NCI-H187 (cell line): ENCODE measurements at regions not wholly inside any gene's neighbourhood (a gene's known extent, or its start where the extent isn't known, plus 50 kb on each side); places are given as distances from the start of the nearest gene placed in this dataset.
"Not testable (repeated sequence)": the region's sequence is repeated elsewhere in the genome, so short reads cannot be mapped to it uniquely, and the experiment has no call there.

ENCODE experiments used
- DNase-seq, 2 experiments: peaks; one replicate each; lab custom pipeline; 2025; lab: John Stamatoyannopoulos, UW

- DNase-seq = no peak
Observed at GRCh38 chr6:74491844-74492374, 713.9 kb downstream of the COL12A1 start.

DNA sequence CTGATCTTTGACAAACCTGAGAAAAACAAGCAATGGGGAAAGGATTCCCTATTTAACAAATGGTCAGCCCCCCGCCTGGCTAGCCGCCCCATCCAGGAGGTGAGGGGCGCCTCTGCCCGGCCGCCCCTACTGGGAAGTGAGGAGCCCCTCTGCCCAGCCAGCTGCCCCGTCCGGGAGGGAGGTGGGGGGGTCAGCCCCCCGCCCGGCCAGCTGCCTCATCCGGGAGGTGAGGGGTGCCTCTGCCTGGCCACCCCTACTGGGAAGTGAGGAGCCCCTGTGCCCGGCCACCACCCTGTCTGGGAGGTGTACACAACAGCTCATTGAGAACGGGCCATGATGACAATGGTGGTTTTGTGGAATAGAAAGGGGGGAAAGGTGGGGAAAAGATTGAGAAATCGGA, 717.1 kb downstream of the COL12A1 start:
- DNase-seq = not testable (repeated sequence)

DNA sequence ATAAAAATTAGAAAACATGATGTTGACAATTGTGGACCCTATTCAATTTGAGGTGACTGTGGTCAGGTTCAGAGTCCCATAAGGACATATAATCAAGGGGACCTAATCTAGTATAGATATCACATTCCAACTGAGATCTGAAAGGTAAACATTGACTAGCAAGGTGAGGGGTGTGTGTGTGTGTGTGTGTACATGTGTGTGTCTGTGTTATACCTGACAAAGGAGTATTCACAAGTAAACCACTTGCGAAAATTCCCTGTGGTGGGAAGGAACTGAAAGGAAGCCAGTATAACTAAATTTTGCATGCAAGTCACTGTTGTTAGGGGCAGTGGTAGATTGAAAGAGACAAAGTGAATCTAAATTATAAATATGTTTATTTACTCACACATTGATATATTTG, 723.7 kb downstream of the COL12A1 start:
- DNase-seq = no peak

DNA sequence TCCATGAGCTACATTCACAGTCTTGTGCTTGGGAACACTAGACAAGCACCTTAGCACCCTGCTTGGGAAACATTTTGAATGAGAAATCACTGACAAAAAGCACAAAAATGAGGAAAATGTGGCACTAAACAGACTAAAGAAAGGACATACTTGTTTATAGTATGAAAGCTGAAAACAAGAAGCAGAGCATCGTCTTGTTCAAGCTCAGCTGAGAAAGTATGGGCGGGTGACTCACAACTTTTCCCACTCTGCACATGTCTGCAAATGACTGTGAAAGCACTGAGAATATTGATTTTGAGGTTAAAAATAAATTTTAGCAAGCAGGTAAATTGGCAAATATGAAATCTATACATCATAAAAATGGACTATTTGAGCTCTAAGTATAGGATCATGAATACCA, 725.3 kb downstream of the COL12A1 start:
- DNase-seq = no peak

- DNase-seq = no peak
Observed at GRCh38 chr6:74479960-74480359, 725.9 kb downstream of the COL12A1 start.

GRCh38 chr6:74479420-74479819, 726.4 kb downstream of the COL12A1 start:
- DNase-seq = no peak

- not testable (repeated sequence) for DNase-seq
Observed at GRCh38 chr6:74474046-74474445, 731.8 kb downstream of the COL12A1 start.

GRCh38 chr6:74468552-74468951, 737.3 kb downstream of the COL12A1 start:
- not testable (repeated sequence) for DNase-seq

DNA sequence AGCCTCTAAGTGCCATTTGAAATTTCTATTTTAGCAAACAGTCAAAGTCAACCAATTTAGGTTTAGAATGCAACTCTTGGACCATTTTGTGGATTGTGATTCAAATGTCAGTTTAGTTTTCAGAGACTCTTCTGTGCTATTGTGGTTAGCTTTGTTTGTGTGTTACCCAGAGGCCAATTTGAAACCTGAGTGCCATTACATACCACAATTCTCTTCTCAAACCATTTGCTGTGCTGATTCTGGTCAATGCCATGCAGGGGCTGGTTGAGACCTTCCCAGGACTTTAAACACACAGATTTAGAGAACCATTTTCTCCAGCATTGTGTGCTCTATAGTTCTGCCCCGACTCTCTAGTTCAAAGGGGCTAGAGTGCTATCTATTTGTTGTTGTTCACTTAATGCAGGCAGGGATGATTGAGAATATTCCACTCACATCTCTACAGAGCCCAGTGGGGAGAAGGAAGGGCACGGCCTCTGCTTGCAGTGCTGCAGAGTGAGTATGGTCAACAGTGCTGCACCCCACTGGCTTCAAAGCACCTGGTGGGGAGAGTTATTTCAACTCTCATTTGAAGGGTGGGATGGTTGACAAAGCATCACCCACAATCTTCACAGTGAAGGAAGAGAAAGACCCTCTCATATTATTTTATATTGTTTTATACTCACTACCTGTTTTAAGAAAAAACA, 738.2 kb downstream of the COL12A1 start:
- no peak for DNase-seq

- DNase-seq = no peak
Observed at GRCh38 chr6:74466572-74466971, 739.3 kb downstream of the COL12A1 start.

- no peak for DNase-seq
Observed at GRCh38 chr6:74459260-74459659, 746.6 kb downstream of the COL12A1 start.

- no peak for DNase-seq
Observed at GRCh38 chr6:74458536-74458935, 747.3 kb downstream of the COL12A1 start.

- DNase-seq = no peak
Observed at GRCh38 chr6:74455786-74456185, 750.1 kb downstream of the COL12A1 start.

DNA sequence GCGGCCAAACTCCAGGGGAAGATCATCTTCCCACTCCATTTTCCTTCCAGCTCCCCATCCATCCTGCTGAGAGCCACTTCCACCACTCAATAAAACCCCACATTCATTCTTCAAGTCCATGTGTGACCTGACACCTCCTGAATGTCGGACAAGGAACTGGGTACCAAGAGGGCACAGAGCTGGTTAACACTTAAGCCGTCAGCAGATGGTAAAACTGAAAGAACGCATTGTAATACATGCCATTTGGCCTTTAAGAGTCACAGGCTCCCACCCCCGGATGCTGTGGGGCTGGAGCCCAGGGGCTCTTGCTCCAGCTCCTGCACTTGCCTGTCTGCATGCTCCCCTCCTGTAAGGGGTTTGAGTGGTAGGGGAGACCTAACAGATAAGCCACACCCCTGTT, 753.9 kb downstream of the COL12A1 start:
- no peak for DNase-seq

DNA sequence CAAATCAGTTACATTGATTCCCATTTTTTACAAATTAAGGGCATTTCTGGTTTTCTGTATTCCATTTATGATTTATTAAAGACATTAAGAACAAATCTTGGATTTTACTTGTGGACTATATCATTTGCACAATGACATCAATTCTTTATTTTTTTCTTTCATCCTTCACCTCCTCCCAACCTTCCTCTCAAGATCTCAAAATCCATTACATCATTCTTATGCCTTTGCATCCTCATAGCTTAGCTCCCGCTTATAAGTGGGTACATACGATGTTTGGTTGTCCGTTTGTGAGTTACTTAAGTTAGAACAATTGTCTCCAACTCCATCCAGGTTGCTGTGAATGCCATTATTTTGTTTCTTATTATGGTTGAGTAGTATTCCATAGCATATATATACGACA, 752.8 kb downstream of the CD109 start:
- DNase-seq = no peak

DNA sequence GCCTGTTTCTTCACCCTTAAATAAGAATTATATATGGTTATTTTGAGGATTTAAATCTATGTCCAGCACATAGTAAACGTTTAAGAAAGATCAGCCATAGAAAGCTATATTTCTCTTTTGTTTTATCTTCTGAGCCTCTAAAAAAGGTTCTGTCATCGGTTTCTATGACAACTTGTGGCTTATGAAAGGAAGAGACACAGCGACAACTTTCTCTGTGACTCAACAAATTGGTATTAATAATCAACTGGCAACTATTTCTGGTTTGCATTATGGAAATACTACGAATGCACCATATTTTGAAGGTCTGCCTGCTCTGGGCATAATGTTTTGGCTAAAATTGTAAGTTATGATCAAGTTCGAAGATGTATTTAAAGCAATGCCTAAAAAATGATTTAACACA, 751.0 kb downstream of the CD109 start:
- DNase-seq = no peak

DNA sequence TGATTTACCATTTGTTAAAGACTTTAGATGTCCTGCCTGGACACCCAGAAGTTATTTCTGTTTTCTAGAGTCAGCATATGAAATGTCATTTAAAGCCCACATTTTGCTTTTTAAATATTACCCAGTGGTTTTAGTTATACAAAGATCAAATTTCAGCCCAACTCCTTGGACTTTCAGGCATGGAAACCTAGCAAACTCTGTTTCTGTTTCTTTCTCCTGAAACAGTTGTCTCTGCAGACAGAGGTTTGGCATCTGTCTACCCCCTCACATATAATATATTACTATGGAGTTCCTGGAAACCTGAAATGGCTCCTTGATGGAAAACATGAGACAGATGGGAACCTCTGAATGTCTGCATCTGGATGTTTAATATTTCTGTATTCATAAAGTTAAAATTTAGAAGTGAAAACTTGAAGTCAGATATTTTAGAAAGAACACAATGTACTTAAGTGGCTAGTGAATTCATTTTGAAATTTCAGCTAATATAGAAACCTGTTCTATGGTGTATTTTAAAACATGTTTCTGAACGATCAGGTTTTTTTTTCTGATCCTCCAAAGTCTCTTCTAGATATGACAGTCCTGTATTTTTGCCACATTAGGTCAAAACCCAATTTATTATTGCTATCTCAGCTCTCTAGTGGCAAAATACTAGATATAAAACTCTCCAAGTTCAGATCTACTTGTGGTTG, 743.3 kb downstream of the CD109 start:
- no peak for DNase-seq

DNA sequence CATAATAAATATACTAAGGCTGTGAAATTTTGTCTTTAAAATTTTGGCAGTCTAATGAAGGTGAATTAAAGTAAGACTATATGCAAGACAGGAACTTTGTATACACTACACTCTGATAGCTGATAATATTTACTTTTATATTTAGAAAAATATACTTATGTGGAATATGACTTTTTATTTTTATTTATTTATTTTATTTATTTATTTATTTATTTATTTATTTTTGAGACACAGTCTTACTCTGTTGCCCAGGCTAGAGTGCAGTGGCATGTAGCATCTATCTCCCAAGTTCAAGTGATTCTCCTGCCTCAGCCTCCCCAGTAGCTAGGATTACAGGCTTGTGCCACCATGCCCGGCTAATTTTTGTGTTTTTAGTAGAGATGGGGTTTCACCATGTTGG, 742.4 kb downstream of the CD109 start:
- DNase-seq = not testable (repeated sequence)

DNA sequence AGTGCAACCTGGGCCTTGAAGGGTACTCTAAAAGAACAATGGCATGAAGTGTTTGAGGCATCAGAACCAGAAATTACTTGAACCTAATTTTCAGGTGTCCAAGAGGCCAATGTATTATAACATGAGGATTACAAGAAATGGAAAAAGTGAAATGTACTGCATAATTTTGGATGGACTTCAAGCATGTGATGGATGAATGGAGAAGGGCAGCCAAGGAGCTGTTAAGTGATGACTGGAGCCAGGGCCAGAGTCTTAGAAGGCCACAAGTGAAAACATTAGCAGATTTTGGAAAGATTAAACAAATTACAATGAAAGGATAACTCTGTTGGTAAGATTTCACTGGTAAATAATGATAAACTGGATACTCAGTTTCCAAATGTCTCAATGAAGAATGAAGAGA, 738.2 kb downstream of the CD109 start:
- DNase-seq = no peak

- DNase-seq = no peak
Observed at GRCh38 chr6:74431873-74432580, 736.0 kb downstream of the CD109 start.

- no peak for DNase-seq
Observed at GRCh38 chr6:74420221-74420620, 724.2 kb downstream of the CD109 start.

DNA sequence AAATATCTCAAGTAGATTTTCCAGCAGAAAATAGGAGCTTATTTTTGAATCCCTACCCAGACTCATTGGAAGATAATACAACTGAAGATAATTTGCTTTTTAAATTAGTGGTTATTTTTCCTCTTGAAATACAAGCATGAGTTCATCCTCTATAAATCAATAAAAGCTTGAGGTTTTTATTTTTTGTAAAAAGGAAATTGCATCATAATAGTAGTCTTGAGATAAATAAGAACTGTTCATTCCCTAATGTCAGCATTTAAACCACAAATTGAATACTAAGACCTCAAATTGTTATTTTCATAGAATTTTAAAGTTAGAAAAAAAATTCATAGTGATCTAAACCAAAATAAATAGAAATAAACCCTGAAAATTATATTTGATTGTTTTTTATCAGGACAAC, 719.1 kb downstream of the CD109 start:
- DNase-seq = no peak

- DNase-seq = no peak
Observed at GRCh38 chr6:74410630-74411029, 714.6 kb downstream of the CD109 start.
